MM.1S (cell line): ENCODE measurements at regions not wholly inside any gene's neighbourhood (a gene's known extent, or its start where the extent isn't known, plus 50 kb on each side); places are given as distances from the start of the nearest gene placed in this dataset.
A peak's percentile ranks its signal among the peaks of the same experiment; 100 is the strongest.

ENCODE experiments used
- DNase-seq: peaks from one replicate; pipeline ENCODE4 v3.0.0-alpha.2; 2015
- H2AFZ ChIP-seq: fragments of 300-600 bp; sonication (generic); 2 replicates; pipeline ENCODE4 v1.6.0; 2016; ENCODE audit warnings: antibody characterized with exemption, low read length
- H3F3A ChIP-seq: fragments of 300-600 bp; sonication (generic); 2 replicates; pipeline ENCODE4 v1.6.1; 2016; ENCODE audit warnings: mild to moderate bottlenecking, antibody characterized with exemption, low read length, moderate library complexity, mixed read lengths; ENCODE audit not compliant: insufficient read depth
- H3K27ac ChIP-seq: fragments of 300-600 bp; sonication (generic); 2 replicates; pipeline ENCODE4 v1.5.1; 2016; ENCODE audit warnings: mild to moderate bottlenecking, low read length
- H3K27me3 ChIP-seq: fragments of 300-600 bp; sonication (generic); replicated peaks from 2 replicates; pipeline ENCODE4 v1.6.0; 2016; ENCODE audit warnings: low read length; ENCODE audit not compliant: insufficient read depth
- H3K36me3 ChIP-seq: fragments of 300-600 bp; sonication (generic); replicated peaks from 2 replicates; pipeline ENCODE4 v1.6.1; 2016; ENCODE audit warnings: mild to moderate bottlenecking, low read length, mixed read lengths; ENCODE audit not compliant: insufficient read depth
- H3K4me1 ChIP-seq: fragments of 300-600 bp; sonication (generic); 2 replicates; pipeline ENCODE4 v1.6.1; 2016; ENCODE audit warnings: low read length, mixed read lengths
- H3K4me2 ChIP-seq: fragments of 300-600 bp; sonication (generic); 2 replicates; pipeline ENCODE4 v1.6.0; 2016; ENCODE audit warnings: low read depth, low read length
- H3K4me3 ChIP-seq: fragments of 300-600 bp; sonication (generic); 2 replicates; pipeline ENCODE4 v1.5.1; 2016; ENCODE audit warnings: low read length, mixed read lengths
- H3K79me2 ChIP-seq: fragments of 300-600 bp; sonication (generic); 2 replicates; pipeline ENCODE4 v1.6.1; 2016; ENCODE audit warnings: mixed run types, low read length, mixed read lengths
- H3K9ac ChIP-seq: fragments of 300-600 bp; sonication (generic); 2 replicates; pipeline ENCODE4 v1.6.1; 2016; ENCODE audit warnings: low read length, mixed read lengths
- H3K9me2 ChIP-seq: fragments of 300-600 bp; sonication (generic); replicated peaks from 2 replicates; pipeline ENCODE4 v1.6.1; 2016; ENCODE audit warnings: mild to moderate bottlenecking, low read length, mixed read lengths; ENCODE audit not compliant: insufficient read depth
- H3K9me3 ChIP-seq: fragments of 300-600 bp; sonication (generic); replicated peaks from 2 replicates; pipeline ENCODE4 v1.6.1; 2016; ENCODE audit warnings: mild to moderate bottlenecking, low read length, mixed read lengths; ENCODE audit not compliant: insufficient read depth
- H4K20me1 ChIP-seq: fragments of 300-600 bp; sonication (generic); 2 replicates; pipeline ENCODE4 v1.6.1; 2016; ENCODE audit warnings: mild to moderate bottlenecking, low read length, moderate library complexity, mixed read lengths; ENCODE audit not compliant: insufficient read depth
- EZH2 ChIP-seq: fragments of 300-600 bp; sonication (generic); optimal IDR thresholded peaks from 2 replicates; pipeline ENCODE3; 2017; ENCODE audit warnings: low read depth, mild to moderate bottlenecking, antibody characterized with exemption, low read length, mixed read lengths
- EZH2phosphoT487 ChIP-seq: fragments of 300-600 bp; sonication (generic); IDR thresholded peaks from 2 replicates; pipeline ENCODE4 v1.6.1; 2018; ENCODE audit warnings: antibody characterized with exemption, low read length
- TF ChIP-seq, protein P1 (sequence below): fragments of 300-600 bp; sonication (generic); IDR thresholded peaks from 2 replicates; pipeline ENCODE4 v1.5.1; 2016; ENCODE audit warnings: antibody characterized with exemption, low read length, mixed read lengths

DNA sequence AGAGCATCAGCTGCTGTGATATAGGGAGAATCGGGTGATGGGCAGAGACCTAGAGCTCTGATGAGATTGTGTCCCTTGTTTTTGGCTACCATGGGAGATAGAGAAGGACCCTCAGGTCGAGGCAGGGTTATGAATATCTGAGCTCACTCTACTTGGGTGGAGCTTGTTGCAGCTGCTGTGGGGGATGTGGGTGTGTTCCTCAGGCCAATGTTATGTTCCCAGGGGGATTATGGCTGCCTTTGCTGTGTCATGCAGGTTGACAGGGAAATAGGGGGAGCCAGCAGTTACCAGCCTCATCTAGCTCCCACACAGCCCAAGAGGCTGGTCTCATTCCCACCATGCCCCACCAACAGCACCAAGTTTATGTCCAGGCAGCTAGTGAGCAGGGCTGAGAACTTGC lies 131.5 kb downstream of the TRIM42 start:
- no peaks in the 10 kb centered on the region for H3K4me1 ChIP-seq
- H3K27ac ChIP-seq: no peak overlapping the region
- DNase-seq: no peak
- H3K79me2 ChIP-seq: no peaks in the 10 kb centered on the region
- H3K4me3 ChIP-seq: no peak overlapping the region
- H3F3A ChIP-seq: no peaks in the 10 kb centered on the region
- no peaks in the 10 kb centered on the region for H3K9me3 ChIP-seq
- no peak overlapping the region for H3K9ac ChIP-seq
- no peak overlapping the region for H3K4me2 ChIP-seq
- TF ChIP-seq, protein P1, sequence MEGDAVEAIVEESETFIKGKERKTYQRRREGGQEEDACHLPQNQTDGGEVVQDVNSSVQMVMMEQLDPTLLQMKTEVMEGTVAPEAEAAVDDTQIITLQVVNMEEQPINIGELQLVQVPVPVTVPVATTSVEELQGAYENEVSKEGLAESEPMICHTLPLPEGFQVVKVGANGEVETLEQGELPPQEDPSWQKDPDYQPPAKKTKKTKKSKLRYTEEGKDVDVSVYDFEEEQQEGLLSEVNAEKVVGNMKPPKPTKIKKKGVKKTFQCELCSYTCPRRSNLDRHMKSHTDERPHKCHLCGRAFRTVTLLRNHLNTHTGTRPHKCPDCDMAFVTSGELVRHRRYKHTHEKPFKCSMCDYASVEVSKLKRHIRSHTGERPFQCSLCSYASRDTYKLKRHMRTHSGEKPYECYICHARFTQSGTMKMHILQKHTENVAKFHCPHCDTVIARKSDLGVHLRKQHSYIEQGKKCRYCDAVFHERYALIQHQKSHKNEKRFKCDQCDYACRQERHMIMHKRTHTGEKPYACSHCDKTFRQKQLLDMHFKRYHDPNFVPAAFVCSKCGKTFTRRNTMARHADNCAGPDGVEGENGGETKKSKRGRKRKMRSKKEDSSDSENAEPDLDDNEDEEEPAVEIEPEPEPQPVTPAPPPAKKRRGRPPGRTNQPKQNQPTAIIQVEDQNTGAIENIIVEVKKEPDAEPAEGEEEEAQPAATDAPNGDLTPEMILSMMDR: no peak
- TF ChIP-seq EZH2 (no peak), EZH2phosphoT487 (no peak)
- H3K36me3 ChIP-seq: no peaks in the 10 kb centered on the region
- no peaks in the 10 kb centered on the region for H3K27me3 ChIP-seq
- no peaks in the 10 kb centered on the region for H3K9me2 ChIP-seq
- no peaks in the 10 kb centered on the region for H4K20me1 ChIP-seq
- no peak overlapping the region for H2AFZ ChIP-seq

DNA sequence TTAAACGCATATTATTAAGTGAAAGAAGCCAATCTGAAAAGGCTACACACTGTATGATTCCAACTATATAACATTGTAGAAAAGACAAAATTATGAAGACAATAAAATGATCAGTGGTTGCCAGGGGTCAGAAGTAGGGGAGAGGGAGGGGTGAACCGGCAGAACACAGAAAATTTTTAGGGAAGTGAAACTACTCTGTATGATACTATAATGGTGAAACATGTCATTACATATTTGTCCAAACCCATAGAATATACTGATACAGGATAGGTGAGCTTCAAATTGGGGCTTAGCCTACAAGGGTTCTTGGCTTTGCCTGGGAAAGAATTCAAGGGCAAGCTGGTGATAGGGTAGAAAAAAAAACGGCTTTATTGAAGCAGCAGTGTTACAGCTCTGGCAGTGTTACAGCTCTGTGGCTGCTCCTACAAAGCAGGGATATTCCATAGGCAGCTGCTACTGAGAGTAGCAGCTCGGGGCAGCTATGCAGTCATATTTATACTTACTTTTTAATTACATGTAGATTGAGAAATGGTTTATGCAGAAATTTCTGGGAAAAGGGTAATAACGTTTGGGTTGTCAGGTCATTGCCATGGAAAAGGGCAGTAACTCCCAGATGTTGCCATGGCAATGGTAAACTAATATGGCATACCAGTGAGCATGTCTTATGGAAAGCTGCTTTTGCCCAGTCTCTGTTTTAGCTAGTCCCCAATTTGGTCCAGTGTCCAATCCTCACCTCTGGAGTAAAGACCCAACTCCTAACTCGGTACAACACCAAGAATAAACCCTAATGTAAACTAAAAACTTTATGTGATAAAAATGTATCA lies 125.1 kb upstream of the SLC25A36 start:
- Histone ChIP-seq H4K20me1 (no peaks in the 10 kb centered on the region), H3K4me3 (no peak overlapping the region), H3K27me3 (no peaks in the 10 kb centered on the region), H3K9me2 (no peaks in the 10 kb centered on the region), H3K79me2 (no peaks in the 10 kb centered on the region), H3K27ac (no peak overlapping the region), H2AFZ (no peak overlapping the region), H3K4me1 (peaks cover 6% of the 10 kb centered on the region), H3K9me3 (no peaks in the 10 kb centered on the region), H3K36me3 (no peaks in the 10 kb centered on the region), H3K4me2 (peak overlapping the region; percentile 22; the same call in 1 of the 2 replicates), H3K9ac (no peak overlapping the region), H3F3A (no peaks in the 10 kb centered on the region)
- no peak for TF ChIP-seq EZH2
- TF ChIP-seq, protein P1: no peak
- no peak for TF ChIP-seq EZH2phosphoT487
- DNase-seq: peak; percentile 46

DNA sequence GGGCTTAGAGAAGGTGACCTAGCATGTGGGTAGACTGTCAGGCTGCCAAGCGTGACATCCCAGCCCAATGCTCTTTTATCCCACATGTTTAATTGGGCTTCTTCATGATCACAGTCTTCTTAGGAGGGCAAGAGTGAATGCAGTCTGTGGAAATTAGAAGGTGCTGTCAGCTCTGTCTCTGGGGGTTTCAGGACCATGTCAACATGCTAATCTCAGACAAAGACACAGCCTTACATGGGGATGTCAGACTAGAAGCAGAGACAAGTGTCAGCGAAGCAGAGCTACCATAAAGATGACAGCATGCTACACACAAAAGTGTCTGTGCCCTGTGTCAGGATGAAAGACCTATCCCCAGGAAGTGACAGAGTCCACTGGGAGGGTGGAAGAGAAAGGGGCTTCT lies 120.1 kb upstream of the SLC25A36 start:
- H3K79me2 ChIP-seq: no peaks in the 10 kb centered on the region
- DNase-seq: no peak
- no peak for TF ChIP-seq EZH2phosphoT487
- no peak for TF ChIP-seq EZH2
- TF ChIP-seq, protein P1: no peak
- H2AFZ ChIP-seq: no peak overlapping the region
- no peaks in the 10 kb centered on the region for H3K9me3 ChIP-seq
- no peaks in the 10 kb centered on the region for H3K27me3 ChIP-seq
- no peaks in the 10 kb centered on the region for H4K20me1 ChIP-seq
- no peaks in the 10 kb centered on the region for H3K36me3 ChIP-seq
- no peak overlapping the region for H3K4me3 ChIP-seq
- no peak overlapping the region for H3K4me2 ChIP-seq
- H3K27ac ChIP-seq: no peak overlapping the region
- no peaks in the 10 kb centered on the region for H3F3A ChIP-seq
- no peak overlapping the region for H3K9ac ChIP-seq
- H3K9me2 ChIP-seq: no peaks in the 10 kb centered on the region
- peaks cover 6% of the 10 kb centered on the region for H3K4me1 ChIP-seq
